AG04450 (cell line): ENCODE measurements at regions not wholly inside any gene's neighbourhood (a gene's known extent, or its start where the extent isn't known, plus 50 kb on each side); places are given as distances from the start of the nearest gene placed in this dataset.

ENCODE experiments used
- CTCF ChIA-PET: fragments of 300-600, 350-600 bp; formaldehyde crosslinking; extraction: SDS; loops from one replicate; lab custom pipeline; 2022; ENCODE audit warnings: antibody characterized with exemption, inconsistent platforms; lab: Charles Lee
- POLR2A ChIA-PET: fragments of 350-600 bp; formaldehyde crosslinking; extraction: SDS; loops from one replicate; lab custom pipeline; 2021; ENCODE audit warnings: antibody characterized with exemption, inconsistent platforms; lab: Yijun Ruan, JAX
- DNase-seq: peaks from one replicate; pipeline ENCODE4 v3.0.0-alpha.2; 2011; ENCODE audit warnings: low read depth, low spot score
- H3K27ac ChIP-seq: one replicate; pipeline ENCODE4 v1.5.1; 2012; ENCODE audit warnings: low read depth, low read length, control low read depth
- H3K27me3 ChIP-seq: one replicate; pipeline ENCODE4 v1.6.0; 2012; ENCODE audit warnings: low read length; ENCODE audit not compliant: control insufficient read depth, insufficient read depth
- H3K4me3 ChIP-seq: 2 replicates; pipeline ENCODE4 v1.5.1; 2011; ENCODE audit warnings: mild to moderate bottlenecking, low read depth, low read length, control low read depth
- H3K9me3 ChIP-seq: 2 replicates; pipeline ENCODE4 v1.5.1; 2012; ENCODE audit warnings: low read length; ENCODE audit not compliant: control insufficient read depth, insufficient read depth
- TF ChIP-seq, protein P1 (sequence below): IDR thresholded peaks from 2 replicates; pipeline ENCODE4 v1.5.1; 2011; ENCODE audit warnings: low read depth, low read length, control low read depth, inconsistent platforms

DNA sequence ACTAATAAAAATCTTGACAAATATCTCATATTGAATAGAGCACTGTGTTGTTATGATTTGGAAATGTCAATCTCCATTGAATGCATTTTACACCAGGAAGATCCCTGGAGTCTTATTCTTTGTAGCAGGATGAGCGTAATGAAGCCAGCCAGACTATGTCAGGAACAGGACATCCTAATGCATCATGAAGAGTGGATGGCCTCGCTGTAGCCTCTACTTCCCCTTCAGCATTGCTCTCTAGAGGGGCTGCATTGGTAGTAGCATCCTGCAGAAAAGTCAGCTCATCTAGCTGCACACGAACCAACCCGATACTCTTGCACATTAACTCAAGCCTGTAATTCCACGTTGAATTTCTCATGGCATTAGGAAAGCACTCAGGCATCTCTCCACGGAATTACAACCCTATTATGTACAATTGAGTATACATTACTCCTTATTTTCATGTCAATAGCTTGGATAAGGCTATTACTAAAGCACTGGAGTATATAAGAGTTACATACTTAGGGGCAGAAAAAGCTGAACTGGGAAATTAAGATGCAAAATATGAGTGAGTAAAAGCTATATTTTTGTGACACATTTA lies 76.1 kb downstream of the CMPK2 start:
- Histone ChIP-seq H3K4me3 (no peak overlapping the region), H3K27me3 (no peaks in the 10 kb centered on the region), H3K9me3 (0 out of 2 replicates have a peak, but pooled peaks cover 5% of the 10 kb centered on the region), H3K27ac (no peak overlapping the region)
- DNase-seq: no peak
- ChIA-PET CTCF (no interaction called here), POLR2A (no interaction called here)
- TF ChIP-seq, protein P1, sequence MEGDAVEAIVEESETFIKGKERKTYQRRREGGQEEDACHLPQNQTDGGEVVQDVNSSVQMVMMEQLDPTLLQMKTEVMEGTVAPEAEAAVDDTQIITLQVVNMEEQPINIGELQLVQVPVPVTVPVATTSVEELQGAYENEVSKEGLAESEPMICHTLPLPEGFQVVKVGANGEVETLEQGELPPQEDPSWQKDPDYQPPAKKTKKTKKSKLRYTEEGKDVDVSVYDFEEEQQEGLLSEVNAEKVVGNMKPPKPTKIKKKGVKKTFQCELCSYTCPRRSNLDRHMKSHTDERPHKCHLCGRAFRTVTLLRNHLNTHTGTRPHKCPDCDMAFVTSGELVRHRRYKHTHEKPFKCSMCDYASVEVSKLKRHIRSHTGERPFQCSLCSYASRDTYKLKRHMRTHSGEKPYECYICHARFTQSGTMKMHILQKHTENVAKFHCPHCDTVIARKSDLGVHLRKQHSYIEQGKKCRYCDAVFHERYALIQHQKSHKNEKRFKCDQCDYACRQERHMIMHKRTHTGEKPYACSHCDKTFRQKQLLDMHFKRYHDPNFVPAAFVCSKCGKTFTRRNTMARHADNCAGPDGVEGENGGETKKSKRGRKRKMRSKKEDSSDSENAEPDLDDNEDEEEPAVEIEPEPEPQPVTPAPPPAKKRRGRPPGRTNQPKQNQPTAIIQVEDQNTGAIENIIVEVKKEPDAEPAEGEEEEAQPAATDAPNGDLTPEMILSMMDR: no peak

- ChIA-PET POLR2A (no interaction called here), CTCF (no interaction called here)
- TF ChIP-seq, protein P1: no peak
- H3K27ac ChIP-seq: no peak overlapping the region
- H3K9me3 ChIP-seq: no peaks in the 10 kb centered on the region
- DNase-seq: no peak
- no peak overlapping the region for H3K4me3 ChIP-seq
- no peaks in the 10 kb centered on the region for H3K27me3 ChIP-seq
These were observed 74.0 kb downstream of the CMPK2 start for GRCh38 chr2:6791682-6792081.

DNA sequence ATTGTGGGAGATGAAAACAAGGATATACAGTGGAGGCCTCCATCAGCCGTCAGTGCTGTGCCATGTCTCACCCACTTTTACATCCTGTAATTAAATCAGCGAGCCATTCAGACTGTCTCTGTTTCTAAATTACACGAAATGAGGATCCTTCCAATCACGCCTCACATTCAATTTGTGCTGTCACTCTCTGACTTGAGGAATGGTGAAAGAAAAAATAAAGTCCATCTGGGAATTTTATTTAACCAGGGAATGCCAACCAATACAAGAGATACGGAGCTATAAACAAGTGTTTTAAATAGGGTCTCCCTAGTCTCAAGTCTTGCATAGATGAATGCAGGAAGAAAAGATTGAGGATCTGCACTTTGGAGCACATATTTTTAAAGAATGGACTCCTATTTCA lies 72.8 kb downstream of the CMPK2 start:
- Histone ChIP-seq H3K4me3 (no peak overlapping the region), H3K27ac (no peak overlapping the region), H3K9me3 (no peaks in the 10 kb centered on the region), H3K27me3 (no peaks in the 10 kb centered on the region)
- CTCF ChIA-PET: no interaction called here
- TF ChIP-seq, protein P1: no peak
- DNase-seq: no peak
- POLR2A ChIA-PET: no interaction called here

DNA sequence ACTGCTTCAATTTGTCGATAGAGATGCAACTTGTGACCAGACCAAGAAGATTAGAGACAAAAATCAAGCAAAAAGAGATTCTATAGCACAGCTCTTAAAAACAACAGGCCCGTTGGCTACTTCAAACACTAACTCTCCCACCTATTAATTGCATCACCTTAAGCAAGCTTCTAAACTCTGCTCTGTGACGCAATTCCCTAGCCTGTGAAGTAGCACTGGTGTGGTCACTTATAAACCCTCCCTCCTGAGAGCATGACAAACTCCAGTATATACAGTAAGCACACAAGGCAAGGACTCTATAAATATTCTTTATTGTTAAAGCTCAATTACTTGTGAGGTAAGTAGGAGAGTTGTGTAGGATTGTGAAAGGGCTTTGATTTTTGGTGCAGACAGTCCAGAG lies 72.3 kb downstream of the CMPK2 start:
- no peak overlapping the region for H3K27ac ChIP-seq
- DNase-seq: no peak
- ChIA-PET CTCF (interaction anchor here (1.4 kb wide), 1 partner anchor 21 kb away, joined by 3 read pairs; no protein-coding TSS in a partner anchor), POLR2A (no interaction called here)
- no peaks in the 10 kb centered on the region for H3K9me3 ChIP-seq
- no peak overlapping the region for H3K4me3 ChIP-seq
- TF ChIP-seq, protein P1: no peak
- H3K27me3 ChIP-seq: no peaks in the 10 kb centered on the region

- CTCF ChIA-PET: interaction anchor here (1.4 kb wide), 1 partner anchor 21 kb away, joined by 3 read pairs; no protein-coding TSS in a partner anchor
- Histone ChIP-seq H3K4me3 (no peak overlapping the region), H3K9me3 (no peaks in the 10 kb centered on the region), H3K27me3 (no peaks in the 10 kb centered on the region), H3K27ac (no peak overlapping the region)
- TF ChIP-seq, protein P1: no peak
- POLR2A ChIA-PET: no interaction called here
- no peak for DNase-seq
These were observed 71.8 kb downstream of the CMPK2 start for GRCh38 chr2:6793913-6794312.
